Gastroesophageal sphincter (tissue), 3 donors: ENCODE measurements at regions not wholly inside any gene's neighbourhood (a gene's known extent, or its start where the extent isn't known, plus 50 kb on each side); places are given as distances from the start of the nearest gene placed in this dataset.

Experiments used
- CTCF ChIP-seq, 4 experiments: fragments of 200-600 bp in 2 of 4; fragments of 450-650 bp in 2 of 4; sonication (generic) in 1 of 4; IDR thresholded peaks; one replicate each; pipeline ENCODE4 v1.5.1; 2017 to 2019; ENCODE audit warnings: antibody characterized with exemption in 4 of 4, mild to moderate bottlenecking in 2 of 4, moderate library complexity in 2 of 4
- EP300 ChIP-seq: sonication (generic); formaldehyde crosslinking; IDR thresholded peaks from one replicate; pipeline ENCODE4 v1.6.1; 2017; ENCODE audit warnings: antibody characterized with exemption, mild to moderate bottlenecking
- POLR2A ChIP-seq, 2 donors: fragments of 450-650 bp; IDR thresholded peaks; one replicate each; pipeline ENCODE4 v1.6.1; 2017; ENCODE audit warnings: antibody characterized with exemption in 2 of 2, mild to moderate bottlenecking in 2 of 2, moderate library complexity in 1 of 2

GRCh38 chr5:74272831-74273451, 367.6 kb downstream of the ENC1 start:
- TF ChIP-seq CTCF (IDR thresholded peaks at IDR 0.05): no peak
- TF ChIP-seq POLR2A (IDR thresholded peaks at IDR 0.05): no peak
- no peak for TF ChIP-seq EP300
